Upper lobe of left lung (tissue), 4 donors: ENCODE measurements at regions not wholly inside any gene's neighbourhood (a gene's known extent, or its start where the extent isn't known, plus 50 kb on each side); places are given as distances from the start of the nearest gene placed in this dataset.

Experiments
- CTCF ChIP-seq, 6 experiments: fragments of 450-650 bp in 4 of 6; fragments of 200-600 bp in 2 of 6; sonication (generic) in 2 of 6; IDR thresholded peaks; one replicate each; pipeline ENCODE4 v1.5.1; 2016 to 2019; ENCODE audit warnings: antibody characterized with exemption in 6 of 6
- POLR2A ChIP-seq, 4 donors: fragments of 450-650 bp; IDR thresholded peaks; one replicate each; pipeline ENCODE4 v1.5.1; 2016 to 2017; ENCODE audit warnings: antibody characterized with exemption in 4 of 4, mild to moderate bottlenecking in 2 of 4

GRCh38 chr7:113000316-113001020 is 86.2 kb downstream of the GPR85 start:
- TF ChIP-seq CTCF (IDR thresholded peaks at IDR 0.05) (no peak), POLR2A (IDR thresholded peaks at IDR 0.05) (no peak)
